OCI-LY3 (cell line): ENCODE measurements at regions not wholly inside any gene's neighbourhood (a gene's known extent, or its start where the extent isn't known, plus 50 kb on each side); places are given as distances from the start of the nearest gene placed in this dataset.

Experiments
- CTCF ChIP-seq: fragments of 200-600, 300-600 bp; sonication (generic); IDR thresholded peaks from 2 replicates; pipeline ENCODE4 v1.5.1; 2014; ENCODE audit warnings: antibody characterized with exemption, low read length, low read depth
- EZH2phosphoT487 ChIP-seq: fragments of 200-600 bp; shearing (Covaris generic); IDR thresholded peaks from 2 replicates; pipeline ENCODE4 v1.6.1; 2018; ENCODE audit warnings: antibody characterized with exemption, mixed run types, low read depth

GRCh38 chr10:30166929-30167328 is 107.5 kb upstream of the JCAD start:
- TF ChIP-seq CTCF (no peak), EZH2phosphoT487 (no peak)
